ENCODE measurements at regions not wholly inside any gene's neighbourhood (a gene's known extent, or its start where the extent isn't known, plus 50 kb on each side); places are given as distances from the start of the nearest gene placed in this dataset.
A peak's percentile ranks its signal among the peaks of the same experiment; 100 is the strongest.

DNA sequence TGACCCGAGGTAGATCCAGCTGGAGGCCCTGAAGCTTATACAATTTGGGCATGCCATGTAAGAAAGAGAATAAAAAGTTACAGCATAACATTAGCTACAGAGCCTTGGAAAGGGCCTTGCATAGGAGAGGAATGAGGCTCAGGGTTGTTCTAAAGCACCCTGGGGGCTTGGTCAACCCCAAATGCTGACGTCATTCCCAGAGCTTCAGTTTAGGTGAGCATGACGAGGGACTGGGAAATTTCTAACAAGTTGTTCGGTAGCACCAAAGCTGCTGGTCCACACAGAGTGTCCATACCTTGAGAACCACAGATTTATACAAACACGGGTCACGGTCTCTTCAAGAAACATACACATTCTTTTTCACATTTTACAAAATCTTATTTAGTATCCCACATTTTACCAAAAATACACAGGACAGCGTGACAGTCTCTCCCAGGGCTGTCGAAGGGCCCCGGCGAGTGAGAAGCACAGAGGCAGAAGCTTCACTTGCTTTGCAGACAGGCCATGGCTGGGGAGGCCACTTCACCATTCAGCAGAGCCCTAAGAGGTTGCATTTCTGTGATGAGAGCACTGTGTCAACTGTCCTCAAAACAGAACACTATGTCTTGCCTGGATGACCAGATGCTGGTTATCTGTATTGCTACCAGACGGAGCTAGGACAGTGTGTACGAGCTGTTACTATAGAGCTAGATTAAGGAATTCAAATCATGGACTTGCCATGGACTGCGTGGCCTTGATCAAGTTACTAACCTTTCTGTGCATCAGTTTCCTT, 68.2 kb upstream of the ARRDC4 start:
- ATAC-seq (peak; percentile 47; the same call in 2 of the 3 replicates), DNase-seq (ENCODE audit: extremely low read depth in 1 of 4, low spot score in 3 of 4) (no peak), FAIRE-seq (no peak)
- in situ Hi-C loops (cut with MboI) (no loop called here), intact Hi-C loops (cut with micrococcal nuclease) (no loop called here)
- CTCF ChIA-PET (ENCODE audit: low intra/inter-chr PET ratio): no interaction called here
- H3K27ac ChIP-seq (ENCODE audit: extremely low read depth, low read depth, low read length): no peak overlapping the region
- no TSS peak for BruUV-seq (replicated peaks)
- H3K36me3 ChIP-seq (ENCODE audit: control insufficient read depth, insufficient read depth, low read length): no peaks in the 10 kb centered on the region
- no peaks in the 10 kb centered on the region for H4K20me1 ChIP-seq (replicated peaks; ENCODE audit: control insufficient read depth, insufficient read depth, low read length)
- TF ChIP-seq SIRT6 (IDR thresholded peaks at IDR 0.05; ENCODE audit: low read depth, low read length): no peak
- TF ChIP-seq, protein P1, sequence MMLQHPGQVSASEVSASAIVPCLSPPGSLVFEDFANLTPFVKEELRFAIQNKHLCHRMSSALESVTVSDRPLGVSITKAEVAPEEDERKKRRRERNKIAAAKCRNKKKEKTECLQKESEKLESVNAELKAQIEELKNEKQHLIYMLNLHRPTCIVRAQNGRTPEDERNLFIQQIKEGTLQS (IDR thresholded peaks at IDR 0.05): peak; percentile 59
- TF ChIP-seq, protein P1 (CRISPR knock-in tag; conservative IDR thresholded peaks at IDR 0.05): no peak
- TF ChIP-seq, protein P2, sequence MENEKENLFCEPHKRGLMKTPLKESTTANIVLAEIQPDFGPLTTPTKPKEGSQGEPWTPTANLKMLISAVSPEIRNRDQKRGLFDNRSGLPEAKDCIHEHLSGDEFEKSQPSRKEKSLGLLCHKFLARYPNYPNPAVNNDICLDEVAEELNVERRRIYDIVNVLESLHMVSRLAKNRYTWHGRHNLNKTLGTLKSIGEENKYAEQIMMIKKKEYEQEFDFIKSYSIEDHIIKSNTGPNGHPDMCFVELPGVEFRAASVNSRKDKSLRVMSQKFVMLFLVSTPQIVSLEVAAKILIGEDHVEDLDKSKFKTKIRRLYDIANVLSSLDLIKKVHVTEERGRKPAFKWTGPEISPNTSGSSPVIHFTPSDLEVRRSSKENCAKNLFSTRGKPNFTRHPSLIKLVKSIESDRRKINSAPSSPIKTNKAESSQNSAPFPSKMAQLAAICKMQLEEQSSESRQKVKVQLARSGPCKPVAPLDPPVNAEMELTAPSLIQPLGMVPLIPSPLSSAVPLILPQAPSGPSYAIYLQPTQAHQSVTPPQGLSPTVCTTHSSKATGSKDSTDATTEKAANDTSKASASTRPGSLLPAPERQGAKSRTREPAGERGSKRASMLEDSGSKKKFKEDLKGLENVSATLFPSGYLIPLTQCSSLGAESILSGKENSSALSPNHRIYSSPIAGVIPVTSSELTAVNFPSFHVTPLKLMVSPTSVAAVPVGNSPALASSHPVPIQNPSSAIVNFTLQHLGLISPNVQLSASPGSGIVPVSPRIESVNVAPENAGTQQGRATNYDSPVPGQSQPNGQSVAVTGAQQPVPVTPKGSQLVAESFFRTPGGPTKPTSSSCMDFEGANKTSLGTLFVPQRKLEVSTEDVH (IDR thresholded peaks at IDR 0.05; ENCODE audit: low read depth, partially characterized antibody): no peak
- TF ChIP-seq, protein P3, sequence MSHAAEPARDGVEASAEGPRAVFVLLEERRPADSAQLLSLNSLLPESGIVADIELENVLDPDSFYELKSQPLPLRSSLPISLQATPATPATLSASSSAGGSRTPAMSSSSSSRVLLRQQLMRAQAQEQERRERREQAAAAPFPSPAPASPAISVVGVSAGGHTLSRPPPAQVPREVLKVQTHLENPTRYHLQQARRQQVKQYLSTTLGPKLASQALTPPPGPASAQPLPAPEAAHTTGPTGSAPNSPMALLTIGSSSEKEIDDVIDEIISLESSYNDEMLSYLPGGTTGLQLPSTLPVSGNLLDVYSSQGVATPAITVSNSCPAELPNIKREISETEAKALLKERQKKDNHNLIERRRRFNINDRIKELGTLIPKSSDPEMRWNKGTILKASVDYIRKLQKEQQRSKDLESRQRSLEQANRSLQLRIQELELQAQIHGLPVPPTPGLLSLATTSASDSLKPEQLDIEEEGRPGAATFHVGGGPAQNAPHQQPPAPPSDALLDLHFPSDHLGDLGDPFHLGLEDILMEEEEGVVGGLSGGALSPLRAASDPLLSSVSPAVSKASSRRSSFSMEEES (CRISPR knock-in tag; IDR thresholded peaks at IDR 0.05): no peak
- 0 out of 2 replicates have a peak, but pooled peaks have one; percentile 8 for TF ChIP-seq CREM (IDR thresholded peaks at IDR 0.05; ENCODE audit: low read depth)
- TF ChIP-seq, protein P4, sequence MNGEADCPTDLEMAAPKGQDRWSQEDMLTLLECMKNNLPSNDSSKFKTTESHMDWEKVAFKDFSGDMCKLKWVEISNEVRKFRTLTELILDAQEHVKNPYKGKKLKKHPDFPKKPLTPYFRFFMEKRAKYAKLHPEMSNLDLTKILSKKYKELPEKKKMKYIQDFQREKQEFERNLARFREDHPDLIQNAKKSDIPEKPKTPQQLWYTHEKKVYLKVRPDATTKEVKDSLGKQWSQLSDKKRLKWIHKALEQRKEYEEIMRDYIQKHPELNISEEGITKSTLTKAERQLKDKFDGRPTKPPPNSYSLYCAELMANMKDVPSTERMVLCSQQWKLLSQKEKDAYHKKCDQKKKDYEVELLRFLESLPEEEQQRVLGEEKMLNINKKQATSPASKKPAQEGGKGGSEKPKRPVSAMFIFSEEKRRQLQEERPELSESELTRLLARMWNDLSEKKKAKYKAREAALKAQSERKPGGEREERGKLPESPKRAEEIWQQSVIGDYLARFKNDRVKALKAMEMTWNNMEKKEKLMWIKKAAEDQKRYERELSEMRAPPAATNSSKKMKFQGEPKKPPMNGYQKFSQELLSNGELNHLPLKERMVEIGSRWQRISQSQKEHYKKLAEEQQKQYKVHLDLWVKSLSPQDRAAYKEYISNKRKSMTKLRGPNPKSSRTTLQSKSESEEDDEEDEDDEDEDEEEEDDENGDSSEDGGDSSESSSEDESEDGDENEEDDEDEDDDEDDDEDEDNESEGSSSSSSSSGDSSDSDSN (IDR thresholded peaks at IDR 0.05; ENCODE audit: borderline replicate concordance in 1 of 2, low read depth in 2 of 2, low read length in 2 of 2): no peak
- TF ChIP-seq ILF3 (IDR thresholded peaks at IDR 0.05; ENCODE audit: borderline replicate concordance): no peak
- WGBS (ENCODE audit: insufficient coverage, low coverage, missing lambda C conversion rate): 5% methylated on average over 13 of the region's 13 CpGs
- no peak overlapping the region for H2AFZ ChIP-seq (ENCODE audit: low read depth, low read length)
- peaks cover 0 to 11% of the 10 kb centered on the region in 2 experiments; a peak in 3 of 5 replicates for H3K27me3 ChIP-seq (ENCODE audit: control insufficient read depth in 2 of 2, insufficient read depth in 2 of 2, low read length in 2 of 2)
- no peaks in the 10 kb centered on the region for H3K9me3 ChIP-seq (replicated peaks; ENCODE audit: control insufficient read depth, insufficient read depth, low read depth, low read length)
- POLR2A ChIA-PET: interaction anchor here (0.7 kb wide), 1 partner anchor 14 kb away, joined by 5 read pairs; no protein-coding TSS in a partner anchor
- H3K79me2 ChIP-seq (ENCODE audit: control insufficient read depth, insufficient read depth, low read length): no peaks in the 10 kb centered on the region
- H3K9ac ChIP-seq (ENCODE audit: insufficient read depth in 1 of 2, low read depth in 2 of 2, low read length in 2 of 2): no peak overlapping the region
- no peak overlapping the region for H3K4me2 ChIP-seq (ENCODE audit: insufficient read depth, low read length)
- H3K4me3 ChIP-seq: no peak overlapping the region
- H3K4me1 ChIP-seq (replicated peaks in 1 of 2; ENCODE audit: control insufficient read depth in 2 of 2, insufficient read depth in 2 of 2, low read length in 2 of 2): no peaks in the 10 kb centered on the region
- no peaks in the 10 kb centered on the region for H3K9me1 ChIP-seq (ENCODE audit: control insufficient read depth, insufficient read depth, low read length)

Measured in K562 (cell line).